ENCODE measurements at regions not wholly inside any gene's neighbourhood (a gene's known extent, or its start where the extent isn't known, plus 50 kb on each side); places are given as distances from the start of the nearest gene placed in this dataset.

GRCh38 chr10:125243532-125244253, 83.3 kb upstream of the CTBP2 start:
- H3K27ac ChIP-seq: no peak overlapping the region
- H3K36me3 ChIP-seq: no peaks in the 10 kb centered on the region
- intact Hi-C loops (cut with DNase I; ENCODE audit: low total_unique reads): no loop called here
- TF ChIP-seq, protein P1, sequence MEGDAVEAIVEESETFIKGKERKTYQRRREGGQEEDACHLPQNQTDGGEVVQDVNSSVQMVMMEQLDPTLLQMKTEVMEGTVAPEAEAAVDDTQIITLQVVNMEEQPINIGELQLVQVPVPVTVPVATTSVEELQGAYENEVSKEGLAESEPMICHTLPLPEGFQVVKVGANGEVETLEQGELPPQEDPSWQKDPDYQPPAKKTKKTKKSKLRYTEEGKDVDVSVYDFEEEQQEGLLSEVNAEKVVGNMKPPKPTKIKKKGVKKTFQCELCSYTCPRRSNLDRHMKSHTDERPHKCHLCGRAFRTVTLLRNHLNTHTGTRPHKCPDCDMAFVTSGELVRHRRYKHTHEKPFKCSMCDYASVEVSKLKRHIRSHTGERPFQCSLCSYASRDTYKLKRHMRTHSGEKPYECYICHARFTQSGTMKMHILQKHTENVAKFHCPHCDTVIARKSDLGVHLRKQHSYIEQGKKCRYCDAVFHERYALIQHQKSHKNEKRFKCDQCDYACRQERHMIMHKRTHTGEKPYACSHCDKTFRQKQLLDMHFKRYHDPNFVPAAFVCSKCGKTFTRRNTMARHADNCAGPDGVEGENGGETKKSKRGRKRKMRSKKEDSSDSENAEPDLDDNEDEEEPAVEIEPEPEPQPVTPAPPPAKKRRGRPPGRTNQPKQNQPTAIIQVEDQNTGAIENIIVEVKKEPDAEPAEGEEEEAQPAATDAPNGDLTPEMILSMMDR (IDR thresholded peaks at IDR 0.05 in 8 of 11, conservative IDR thresholded peaks at IDR 0.05 in 3 of 11): no peak
- TF ChIP-seq POLR2A (IDR thresholded peaks at IDR 0.05) (no peak), POLR2AphosphoS5 (IDR thresholded peaks at IDR 0.05) (no peak)
- no peak overlapping the region for H3K4me3 ChIP-seq
- DNase-seq: no peak
- H3K9me3 ChIP-seq: peaks cover 0 to 10% (median 6%) of the 10 kb centered on the region in 8 donors
- WGBS, 5 donors: 85 to 91% (median 89%) methylated on average over 3 of the region's 3 CpGs
- H3K27me3 ChIP-seq (replicated peaks in 1 of 7): peaks cover 0 to 13% (median 0%) of the 10 kb centered on the region in 7 donors
- no peaks in the 10 kb centered on the region for H3K4me1 ChIP-seq

- Histone ChIP-seq H3K9me3 (peaks cover 0 to 23% (median 17%) of the 10 kb centered on the region in 8 donors), H3K4me1 (no peaks in the 10 kb centered on the region), H3K36me3 (no peaks in the 10 kb centered on the region), H3K27me3 (replicated peaks in 1 of 7) (peaks cover 0 to 17% (median 0%) of the 10 kb centered on the region in 7 donors), H3K4me3 (no peak overlapping the region), H3K27ac (no peak overlapping the region)
- no peak for DNase-seq
- WGBS, 5 donors: 88 to 100% (median 96%) methylated on average over 1 of the region's 1 CpG
- TF ChIP-seq POLR2AphosphoS5 (IDR thresholded peaks at IDR 0.05) (no peak), POLR2A (IDR thresholded peaks at IDR 0.05) (no peak)
- TF ChIP-seq, protein P1 (IDR thresholded peaks at IDR 0.05 in 8 of 11, conservative IDR thresholded peaks at IDR 0.05 in 3 of 11): no peak
- intact Hi-C loops (cut with DNase I; ENCODE audit: low total_unique reads): no loop called here
These were observed 78.3 kb upstream of the CTBP2 start for GRCh38 chr10:125238682-125239081.

- H3K4me3 ChIP-seq: no peak overlapping the region
- TF ChIP-seq POLR2AphosphoS5 (IDR thresholded peaks at IDR 0.05): no peak
- TF ChIP-seq, protein P1 (IDR thresholded peaks at IDR 0.05 in 8 of 11, conservative IDR thresholded peaks at IDR 0.05 in 3 of 11): no peak
- TF ChIP-seq POLR2A (IDR thresholded peaks at IDR 0.05): no peak
- no peaks in the 10 kb centered on the region for H3K4me1 ChIP-seq
- H3K9me3 ChIP-seq: peaks cover 0 to 23% (median 17%) of the 10 kb centered on the region in 8 donors
- no peak overlapping the region for H3K27ac ChIP-seq
- DNase-seq: no peak
- peaks cover 0 to 24% (median 0%) of the 10 kb centered on the region in 7 donors for H3K27me3 ChIP-seq (replicated peaks in 1 of 7)
- intact Hi-C loops (cut with DNase I; ENCODE audit: low total_unique reads): no loop called here
- WGBS, 5 donors: 88 to 100% (median 94%) methylated on average over 1 of the region's 1 CpG
- no peaks in the 10 kb centered on the region for H3K36me3 ChIP-seq
These were observed 75.7 kb upstream of the CTBP2 start for GRCh38 chr10:125236091-125236490.
